IPS-18c (cell line): ENCODE measurements at regions not wholly inside any gene's neighbourhood (a gene's known extent, or its start where the extent isn't known, plus 50 kb on each side); places are given as distances from the start of the nearest gene placed in this dataset.

Source experiments
- H3K4me3 ChIP-seq: 2 replicates; pipeline ENCODE4 v1.7.0; 2013; ENCODE audit warnings: low read depth, mild to moderate bottlenecking, low read length, moderate library complexity; ENCODE audit not compliant: insufficient read depth
- H3K9me3 ChIP-seq: one replicate; pipeline ENCODE4 v1.6.1; 2013; ENCODE audit warnings: mild to moderate bottlenecking, low read length, moderate library complexity; ENCODE audit not compliant: control insufficient read depth, insufficient read depth

DNA sequence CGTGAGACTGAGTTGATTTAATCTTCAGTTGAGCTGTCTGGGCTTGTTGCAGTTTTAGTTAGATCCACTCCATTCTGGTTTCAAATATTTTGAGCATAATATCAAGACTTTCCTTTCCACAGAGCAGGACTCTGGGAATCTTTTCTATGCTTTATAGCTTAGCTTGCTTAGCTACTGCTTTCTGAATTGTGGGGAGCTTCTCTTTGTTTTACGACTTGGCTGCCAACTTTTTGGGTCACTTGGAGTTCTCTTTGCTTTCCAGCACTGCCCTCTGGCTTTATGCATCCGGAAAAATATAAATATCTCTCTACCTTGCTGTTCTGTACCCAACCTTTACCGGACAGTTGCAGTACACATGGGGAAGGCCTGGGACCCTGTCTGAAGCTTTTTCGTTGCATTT is 292.1 kb downstream of the STIM2 start:
- no peaks in the 10 kb centered on the region for H3K9me3 ChIP-seq
- H3K4me3 ChIP-seq = no peak overlapping the region

GRCh38 chr4:27154706-27155105 is 294.1 kb downstream of the STIM2 start:
- no peak overlapping the region for H3K4me3 ChIP-seq

DNA sequence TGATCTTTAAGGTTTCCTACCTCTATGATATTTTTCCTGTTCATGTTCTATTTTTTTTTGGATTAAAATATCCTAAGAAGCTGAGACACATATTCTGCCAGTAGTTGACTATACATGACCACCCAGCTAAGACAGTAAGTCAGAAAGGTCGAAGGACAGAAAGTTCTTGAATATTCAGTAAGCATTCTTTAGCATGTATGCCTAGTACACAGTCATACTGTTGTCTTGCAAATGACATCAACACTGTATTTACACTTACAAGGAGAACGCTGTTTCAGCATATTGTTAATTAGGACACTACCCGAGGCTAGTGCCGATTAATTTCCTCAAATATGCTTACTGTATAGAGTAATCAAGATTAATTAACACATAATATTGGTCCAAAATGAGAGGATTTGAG is 300.6 kb downstream of the STIM2 start:
- Histone ChIP-seq H3K4me3 (no peak overlapping the region), H3K9me3 (no peaks in the 10 kb centered on the region)

More at GRCh38 chr4:27154706-27155105, 294.1 kb downstream of the STIM2 start:
- H3K9me3 ChIP-seq = no peaks in the 10 kb centered on the region

- Histone ChIP-seq H3K9me3 (no peaks in the 10 kb centered on the region), H3K4me3 (no peak overlapping the region)
Observed at GRCh38 chr4:27168783-27169182, 308.1 kb downstream of the STIM2 start.

- H3K4me3 ChIP-seq = no peak overlapping the region
Observed at GRCh38 chr4:27173280-27173679, 312.6 kb downstream of the STIM2 start.

GRCh38 chr4:27176400-27176799 is 315.8 kb downstream of the STIM2 start:
- Histone ChIP-seq H3K4me3 (no peak overlapping the region), H3K9me3 (no peaks in the 10 kb centered on the region)

More at GRCh38 chr4:27173280-27173679, 312.6 kb downstream of the STIM2 start:
- no peaks in the 10 kb centered on the region for H3K9me3 ChIP-seq

DNA sequence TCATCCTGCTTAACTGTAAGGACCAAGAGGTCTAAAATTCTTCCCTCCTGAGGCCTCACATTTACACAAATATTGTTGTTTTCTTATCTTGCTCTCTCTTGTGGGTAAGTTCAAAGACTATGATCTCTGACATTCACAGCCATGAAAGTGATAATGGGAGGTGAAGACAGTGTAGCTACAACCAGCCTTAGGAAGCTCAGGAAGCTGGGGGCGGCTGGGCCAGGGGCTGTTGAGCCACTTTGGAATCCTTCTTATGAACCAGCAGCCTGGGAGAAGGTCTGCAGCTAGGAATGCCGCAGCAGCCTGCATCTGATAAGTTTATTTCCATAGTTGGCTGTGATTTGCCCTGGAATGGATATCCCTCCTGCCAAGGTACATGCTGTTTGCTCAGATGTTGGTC is 316.2 kb downstream of the STIM2 start:
- Histone ChIP-seq H3K4me3 (no peak overlapping the region), H3K9me3 (no peaks in the 10 kb centered on the region)

DNA sequence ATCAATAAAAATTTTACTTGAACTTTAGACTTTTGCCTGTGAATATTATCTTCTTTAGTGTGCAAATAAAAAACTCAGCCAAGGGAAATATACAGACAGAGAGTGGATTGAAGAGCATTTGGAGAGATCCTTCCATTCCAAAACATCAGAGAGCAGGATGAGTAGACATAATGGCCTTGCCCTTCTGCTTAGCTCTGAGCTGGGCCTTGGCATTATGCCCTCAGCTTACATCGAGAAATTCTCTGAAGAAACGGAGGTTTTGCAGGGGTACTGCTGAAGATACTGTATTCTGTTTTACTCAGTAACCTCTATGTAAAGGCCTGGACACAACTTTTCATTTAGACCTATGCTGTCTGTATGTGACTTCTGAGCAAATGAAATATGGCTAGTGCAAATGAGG is 317.4 kb downstream of the STIM2 start:
- Histone ChIP-seq H3K4me3 (no peak overlapping the region), H3K9me3 (no peaks in the 10 kb centered on the region)

DNA sequence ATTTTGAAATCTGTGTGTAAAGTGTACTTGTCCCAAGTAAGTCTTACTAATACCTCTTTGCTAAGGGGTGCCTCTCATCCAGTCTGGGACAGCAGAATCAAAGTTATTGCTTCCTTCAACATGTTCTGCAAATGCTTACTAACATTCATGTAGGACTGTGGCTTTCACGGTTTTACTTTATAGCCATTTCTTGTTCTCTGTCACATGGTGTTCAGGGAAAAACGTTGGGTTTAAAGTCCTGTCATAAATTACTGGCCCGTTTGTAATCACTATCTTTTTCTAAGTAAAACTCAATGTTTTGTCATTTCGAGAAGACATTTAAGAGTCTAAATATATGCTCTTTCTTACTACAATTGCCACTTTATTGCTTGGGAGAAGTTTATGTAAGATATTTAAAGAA is 321.1 kb downstream of the STIM2 start:
- Histone ChIP-seq H3K4me3 (no peak overlapping the region), H3K9me3 (no peaks in the 10 kb centered on the region)

GRCh38 chr4:27182211-27182610 is 321.6 kb downstream of the STIM2 start:
- Histone ChIP-seq H3K9me3 (no peaks in the 10 kb centered on the region), H3K4me3 (no peak overlapping the region)

- H3K4me3 ChIP-seq = no peak overlapping the region
- H3K9me3 ChIP-seq = no peaks in the 10 kb centered on the region
Observed at GRCh38 chr4:27184508-27185155, 324.0 kb downstream of the STIM2 start.

GRCh38 chr4:27186710-27187109 is 326.1 kb downstream of the STIM2 start:
- Histone ChIP-seq H3K9me3 (no peaks in the 10 kb centered on the region), H3K4me3 (no peak overlapping the region)

GRCh38 chr4:27187786-27188185 is 327.1 kb downstream of the STIM2 start:
- H3K9me3 ChIP-seq = no peaks in the 10 kb centered on the region
- H3K4me3 ChIP-seq = no peak overlapping the region

GRCh38 chr4:27189683-27190082 is 329.0 kb downstream of the STIM2 start:
- Histone ChIP-seq H3K4me3 (no peak overlapping the region), H3K9me3 (no peaks in the 10 kb centered on the region)

DNA sequence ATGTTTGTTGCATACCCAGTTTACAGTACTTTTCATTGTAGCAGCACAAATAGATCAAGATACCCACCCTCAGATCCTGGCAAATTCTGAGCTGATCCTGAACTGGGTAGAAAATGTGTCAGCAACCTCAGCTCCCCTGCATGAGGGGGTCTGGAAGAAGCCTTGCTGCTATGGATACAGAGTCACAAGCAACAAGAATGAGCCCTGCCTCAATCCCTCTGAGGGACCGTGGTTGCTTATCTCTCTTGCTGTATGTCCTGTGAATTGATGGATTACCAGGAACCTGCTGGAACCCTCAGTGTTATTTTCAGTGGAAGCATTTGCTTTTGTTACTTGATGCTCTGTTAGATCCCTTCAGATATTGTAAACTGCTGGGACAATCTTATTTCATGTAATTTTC is 331.0 kb downstream of the STIM2 start:
- no peaks in the 10 kb centered on the region for H3K9me3 ChIP-seq
- H3K4me3 ChIP-seq = no peak overlapping the region

GRCh38 chr4:27194599-27195176 is 334.0 kb downstream of the STIM2 start:
- no peak overlapping the region for H3K4me3 ChIP-seq
- no peaks in the 10 kb centered on the region for H3K9me3 ChIP-seq

- Histone ChIP-seq H3K4me3 (no peak overlapping the region), H3K9me3 (no peaks in the 10 kb centered on the region)
Observed at GRCh38 chr4:27198246-27198645, 337.6 kb downstream of the STIM2 start.

DNA sequence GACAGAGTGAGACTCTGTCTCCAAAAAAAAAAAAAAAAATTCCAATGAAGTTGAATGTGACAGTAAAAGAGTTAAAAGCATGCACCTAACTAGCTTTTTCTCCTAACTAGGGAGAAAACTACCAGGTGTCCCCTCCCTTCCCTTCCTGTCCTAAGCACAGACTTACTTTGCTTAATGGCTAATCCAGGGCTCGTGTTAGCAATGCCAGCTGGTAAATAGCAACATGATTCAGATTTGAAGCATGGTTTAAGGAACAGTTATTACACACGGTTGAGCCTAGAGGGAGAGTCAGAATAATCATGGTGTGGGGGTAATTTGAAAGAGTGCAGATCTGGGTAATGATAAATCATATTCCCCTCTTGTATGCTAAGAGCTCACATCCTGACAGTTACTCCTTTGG is 338.3 kb downstream of the STIM2 start:
- Histone ChIP-seq H3K9me3 (no peaks in the 10 kb centered on the region), H3K4me3 (no peak overlapping the region)

DNA sequence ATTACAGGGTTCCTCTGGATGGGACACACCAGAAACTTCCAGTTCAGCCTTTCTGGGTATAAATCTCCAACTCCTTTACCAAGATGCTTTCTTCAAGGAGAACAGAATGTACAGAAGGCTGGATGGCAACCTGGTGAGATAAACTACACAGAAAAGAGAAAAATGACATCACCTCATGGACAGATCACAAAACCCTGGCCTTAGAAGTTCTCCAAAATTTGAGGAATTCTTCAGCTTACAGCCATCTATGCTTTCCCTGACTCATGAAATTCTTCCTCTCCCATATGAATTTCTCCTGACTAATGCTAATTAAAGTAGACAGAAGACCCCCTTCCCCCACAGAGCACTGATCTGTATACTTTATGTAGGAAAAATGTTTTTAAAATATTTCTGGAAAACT is 345.4 kb downstream of the STIM2 start:
- H3K9me3 ChIP-seq = no peaks in the 10 kb centered on the region
- no peak overlapping the region for H3K4me3 ChIP-seq
